Fibroblast of skin of right biceps (primary cell): ENCODE measurements at regions not wholly inside any gene's neighbourhood (a gene's known extent, or its start where the extent isn't known, plus 50 kb on each side); places are given as distances from the start of the nearest gene placed in this dataset.

Experiments used
- DNase-seq: peaks from one replicate; pipeline ENCODE4 v3.0.0-alpha.2; 2013

DNA sequence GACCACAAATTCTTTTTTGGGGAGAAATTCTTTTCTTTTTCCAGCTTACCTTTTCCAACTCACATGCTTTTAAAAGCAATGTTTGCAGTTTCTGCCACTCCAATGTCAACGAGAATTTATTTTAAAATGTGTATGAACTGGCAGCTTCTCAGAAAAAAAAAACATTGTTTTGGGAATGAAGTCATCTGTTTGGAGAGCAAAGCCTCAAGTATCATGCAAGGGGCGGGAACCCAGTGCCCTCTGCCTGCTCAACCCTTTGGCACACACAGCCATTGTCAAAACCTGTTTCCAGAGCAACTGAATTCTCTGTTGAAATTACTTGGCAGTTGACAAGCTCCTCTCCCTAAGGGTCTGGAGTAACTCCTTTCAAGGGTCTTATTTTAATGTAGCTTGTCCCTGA is 128.5 kb downstream of the QPCT start:
- peak; percentile 68 for DNase-seq

- no peak for DNase-seq
Measured at GRCh38 chr2:37476411-37476810, 132.0 kb downstream of the QPCT start.

GRCh38 chr2:37477921-37478320 is 133.5 kb downstream of the QPCT start:
- no peak for DNase-seq

GRCh38 chr2:37481244-37481643 is 136.8 kb downstream of the QPCT start:
- no peak for DNase-seq

- DNase-seq = peak; percentile 57
Measured at GRCh38 chr2:37489041-37489456, 144.6 kb downstream of the QPCT start.

DNA sequence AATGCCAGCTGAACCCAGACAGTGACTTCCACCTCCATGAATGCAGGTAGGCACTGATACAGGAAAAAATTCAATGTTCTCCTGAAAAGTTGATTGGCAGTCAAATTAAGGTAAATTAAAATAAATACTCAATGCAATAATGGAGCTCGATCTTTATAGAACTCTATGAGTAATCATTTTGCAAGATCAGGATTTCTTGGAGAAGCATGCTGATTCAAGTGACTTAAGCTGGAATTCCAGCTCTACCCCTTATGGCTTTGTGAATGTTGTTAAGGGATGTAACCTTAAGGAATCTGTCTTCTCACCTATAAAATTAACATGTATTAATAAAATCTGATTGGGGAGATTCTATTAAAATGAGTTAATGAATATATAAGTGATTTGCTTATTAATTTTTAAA is 145.1 kb downstream of the QPCT start:
- DNase-seq = no peak

- DNase-seq = no peak
Measured at GRCh38 chr2:37493425-37493824, 149.0 kb downstream of the QPCT start.

- no peak for DNase-seq
Measured at GRCh38 chr2:37499113-37499512, 154.7 kb downstream of the QPCT start.

- DNase-seq = peak; percentile 81
Measured at GRCh38 chr2:37500031-37500430, 155.6 kb downstream of the QPCT start.

DNA sequence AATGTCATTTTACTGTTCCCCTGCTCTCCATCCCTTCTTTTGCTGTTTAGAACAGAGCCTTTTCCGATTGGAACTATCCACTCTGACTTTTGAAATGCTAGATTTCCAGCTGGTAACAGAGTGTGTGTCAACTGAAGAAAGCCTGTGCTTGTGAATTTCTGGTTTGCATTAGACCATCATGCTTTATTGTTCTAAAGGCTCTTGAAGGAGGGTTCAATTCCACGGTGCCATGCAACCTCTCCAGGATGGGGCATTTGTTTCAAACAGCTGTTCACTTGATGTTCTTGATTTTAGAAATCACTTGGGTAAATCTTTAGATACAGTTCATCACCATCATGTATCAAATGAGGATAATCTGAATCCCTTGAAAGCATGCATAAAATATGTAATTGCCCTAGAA is 156.7 kb downstream of the QPCT start:
- no peak for DNase-seq

GRCh38 chr2:37506407-37507050 is 162.1 kb downstream of the QPCT start:
- DNase-seq = peak; percentile 49

DNA sequence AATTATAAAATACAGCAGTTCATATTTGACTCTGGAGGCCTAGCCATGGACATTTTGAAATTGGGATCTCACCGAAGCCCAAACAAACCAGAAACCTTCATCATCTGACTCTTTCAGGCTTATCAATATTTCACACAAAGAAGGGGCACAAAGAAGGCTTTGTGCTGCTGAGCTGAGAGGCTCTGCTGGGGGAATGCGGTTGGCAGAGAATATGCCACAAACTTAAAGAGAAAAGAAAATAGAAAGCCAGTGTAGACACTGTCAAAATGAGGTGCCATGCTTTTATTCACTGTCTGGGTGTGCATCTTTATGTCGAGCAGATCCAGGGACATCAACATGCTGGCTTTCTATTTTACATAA is 162.6 kb downstream of the QPCT start:
- DNase-seq = no peak

DNA sequence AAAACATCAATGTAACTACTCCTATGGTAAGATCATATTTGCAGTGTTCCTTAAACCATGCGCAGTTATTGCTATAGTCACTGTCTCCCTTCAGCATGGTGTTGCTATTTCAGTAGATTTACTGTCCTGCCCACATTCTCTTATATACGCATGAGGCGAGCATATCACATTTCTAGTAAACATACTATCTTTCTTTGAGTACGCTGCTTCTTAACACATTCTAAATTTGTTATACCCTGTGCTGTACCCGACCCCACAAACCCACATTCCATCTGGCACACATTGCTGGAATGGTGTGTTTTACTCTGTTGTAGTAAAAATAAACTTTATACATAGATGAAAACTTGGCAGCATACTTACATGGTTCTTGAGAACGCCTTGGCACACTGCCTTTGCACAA is 163.3 kb downstream of the QPCT start:
- no peak for DNase-seq

- DNase-seq = no peak
Measured at GRCh38 chr2:37512971-37513370, 158.5 kb downstream of the CDC42EP3 start.

- DNase-seq = peak; percentile 84
Measured at GRCh38 chr2:37523814-37524362, 147.6 kb downstream of the CDC42EP3 start.

- peak; percentile 24 for DNase-seq
Measured at GRCh38 chr2:37526323-37526722, 145.1 kb downstream of the CDC42EP3 start.

DNA sequence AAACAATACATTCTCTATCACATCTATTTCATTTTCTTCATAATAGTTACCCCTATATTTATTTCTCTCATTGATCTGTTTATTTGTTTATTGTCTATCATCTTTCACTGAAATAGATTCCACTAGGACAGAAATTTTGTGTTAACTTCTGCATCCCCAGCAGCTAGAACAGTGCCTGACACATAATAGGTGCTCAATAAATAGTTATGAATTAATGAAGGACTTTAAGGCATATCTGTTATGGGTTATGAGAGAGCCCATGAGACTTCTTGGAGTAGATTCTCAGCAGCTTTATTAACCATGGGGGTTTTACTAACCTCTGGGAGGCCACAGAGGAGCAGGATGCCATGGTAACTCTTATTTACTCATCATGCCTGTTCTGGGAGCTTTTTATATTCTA is 144.6 kb downstream of the CDC42EP3 start:
- no peak for DNase-seq

DNA sequence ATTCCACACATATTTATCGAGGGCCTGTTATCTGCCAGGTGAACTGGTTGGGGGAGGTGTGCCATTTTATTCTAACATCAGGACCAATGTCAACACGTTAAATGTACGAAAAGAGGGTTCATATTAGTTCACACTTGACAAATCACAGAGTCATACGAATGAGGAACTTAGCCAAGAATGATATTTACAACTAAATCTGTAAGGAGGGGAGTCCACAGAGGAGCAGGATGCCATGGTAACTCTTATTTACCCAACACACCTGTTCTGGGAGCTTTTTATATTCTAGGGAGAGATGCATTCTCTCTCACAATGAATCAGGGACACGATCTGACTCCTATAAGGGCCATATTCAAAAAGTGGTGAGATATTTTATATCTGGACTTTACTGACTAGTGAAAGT is 144.1 kb downstream of the CDC42EP3 start:
- no peak for DNase-seq

DNA sequence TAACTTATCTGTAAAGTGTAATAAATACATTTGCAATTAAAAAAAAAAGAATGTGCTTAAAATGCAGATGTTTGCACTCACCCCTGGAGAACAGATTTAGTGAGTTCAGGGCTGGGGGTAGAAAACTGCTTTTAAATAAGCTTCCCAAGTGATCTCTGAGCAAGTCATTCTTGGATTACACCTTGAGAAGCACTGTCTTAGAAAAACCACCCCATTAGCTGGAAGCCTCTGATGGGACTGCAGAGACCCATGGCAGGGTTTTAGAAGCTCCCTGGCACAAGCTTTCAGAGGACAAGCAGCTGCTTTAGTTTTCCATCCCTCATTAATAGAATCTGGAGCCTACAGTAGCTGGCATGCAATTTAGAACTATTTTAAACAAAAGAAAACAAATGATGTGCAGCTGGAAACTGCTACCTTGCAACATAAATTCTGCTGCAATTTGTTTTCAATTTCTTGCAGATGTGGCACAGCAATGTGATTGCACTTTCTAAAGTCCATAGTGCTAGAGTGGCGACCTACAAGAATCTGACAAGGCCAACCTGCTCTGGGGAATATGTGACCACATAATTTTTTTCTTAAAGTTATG is 141.5 kb downstream of the CDC42EP3 start:
- DNase-seq = no peak

DNA sequence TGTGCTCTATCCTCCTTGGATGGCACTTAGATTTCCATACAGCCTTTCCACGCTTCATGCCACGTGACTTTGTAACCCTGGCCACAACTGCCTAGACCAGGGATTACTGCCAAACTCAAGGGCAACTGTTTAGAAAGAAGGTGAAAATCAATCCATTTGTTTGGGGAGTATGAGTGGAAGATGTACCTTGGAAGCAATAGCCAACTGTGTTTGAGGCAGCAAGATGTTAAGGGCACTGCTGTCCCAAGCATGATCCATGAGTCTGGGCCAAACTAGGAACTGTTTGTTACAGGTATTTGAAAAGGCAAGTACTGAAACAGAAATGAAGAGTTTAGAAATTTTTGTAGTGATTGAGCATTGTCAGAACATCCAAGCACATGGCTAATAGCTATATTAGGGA is 138.9 kb downstream of the CDC42EP3 start:
- no peak for DNase-seq

- no peak for DNase-seq
Measured at GRCh38 chr2:37537316-37537715, 134.1 kb downstream of the CDC42EP3 start.

- no peak for DNase-seq
Measured at GRCh38 chr2:37541516-37541915, 129.9 kb downstream of the CDC42EP3 start.

DNA sequence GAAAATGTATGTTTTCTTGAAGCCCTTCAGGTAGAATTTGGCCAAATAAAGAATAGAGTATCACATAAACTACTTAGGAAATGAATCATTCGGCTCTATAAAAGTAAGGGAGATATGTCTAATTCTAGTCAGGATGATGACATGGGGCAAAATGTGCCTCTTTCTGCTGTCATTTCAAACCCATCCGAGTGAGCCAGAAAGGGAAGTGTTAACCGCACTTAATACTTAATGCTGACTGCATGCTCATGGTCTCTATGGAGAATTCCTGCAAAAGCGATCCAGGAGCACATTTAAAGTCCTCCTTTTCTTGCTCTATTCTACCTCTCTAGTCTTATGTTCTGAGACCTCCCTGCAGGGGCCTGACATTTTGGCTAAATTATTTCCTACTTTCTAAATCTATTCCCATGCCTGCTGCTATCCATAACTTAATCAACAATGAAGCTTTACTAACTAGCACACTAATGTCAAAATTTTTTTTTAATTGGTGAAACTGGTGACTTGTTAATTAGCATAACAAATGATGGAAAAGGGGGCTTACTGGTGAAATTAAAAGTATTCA is 127.4 kb downstream of the CDC42EP3 start:
- DNase-seq = no peak

GRCh38 chr2:37544591-37545031 is 126.8 kb downstream of the CDC42EP3 start:
- no peak for DNase-seq

- DNase-seq = no peak
Measured at GRCh38 chr2:37549598-37549997, 121.8 kb downstream of the CDC42EP3 start.
